ENCODE measurements at regions not wholly inside any gene's neighbourhood (a gene's known extent, or its start where the extent isn't known, plus 50 kb on each side); places are given as distances from the start of the nearest gene placed in this dataset.

GRCh38 chr4:18627447-18628005 is 606.0 kb upstream of the LCORL start:
- H3K27ac Mint-ChIP-seq: no peak overlapping the region

GRCh38 chr4:18626996-18627395 is 605.4 kb upstream of the LCORL start:
- Mint-ChIP-seq H3K9me3 (peaks cover 16% of the 10 kb centered on the region), H3K4me3 (no peak overlapping the region), H3K27ac (no peak overlapping the region), H3K27me3 (ENCODE audit: low read depth, poor library complexity) (no peaks in the 10 kb centered on the region), H3K4me1 (peaks cover 6% of the 10 kb centered on the region), H3K36me3 (ENCODE audit: low read depth) (no peaks in the 10 kb centered on the region)
- no peak for TF ChIP-seq CTCF (IDR thresholded peaks at IDR 0.05)
- DNase-seq: no peak

More at GRCh38 chr4:18627447-18628005, 606.0 kb upstream of the LCORL start:
- TF ChIP-seq CTCF (IDR thresholded peaks at IDR 0.05): no peak
- Mint-ChIP-seq H3K4me3 (no peak overlapping the region), H3K36me3 (ENCODE audit: low read depth) (no peaks in the 10 kb centered on the region), H3K27me3 (ENCODE audit: low read depth, poor library complexity) (no peaks in the 10 kb centered on the region), H3K4me1 (peaks cover 6% of the 10 kb centered on the region), H3K9me3 (peaks cover 16% of the 10 kb centered on the region)
- no peak for DNase-seq

- H3K4me1 Mint-ChIP-seq: peaks cover 6% of the 10 kb centered on the region
- no peak for DNase-seq
- no peak overlapping the region for H3K4me3 Mint-ChIP-seq
- no peak overlapping the region for H3K27ac Mint-ChIP-seq
- no peaks in the 10 kb centered on the region for H3K36me3 Mint-ChIP-seq (ENCODE audit: low read depth)
- H3K27me3 Mint-ChIP-seq (ENCODE audit: low read depth, poor library complexity): no peaks in the 10 kb centered on the region
- TF ChIP-seq CTCF (IDR thresholded peaks at IDR 0.05): no peak
- H3K9me3 Mint-ChIP-seq: peaks cover 12% of the 10 kb centered on the region
Measured at GRCh38 chr4:18626366-18626765, 604.8 kb upstream of the LCORL start.

GRCh38 chr4:18621186-18621585 is 599.6 kb upstream of the LCORL start:
- Mint-ChIP-seq H3K9me3 (no peaks in the 10 kb centered on the region), H3K27me3 (ENCODE audit: low read depth, poor library complexity) (no peaks in the 10 kb centered on the region), H3K4me1 (no peaks in the 10 kb centered on the region), H3K27ac (no peak overlapping the region), H3K4me3 (no peak overlapping the region), H3K36me3 (ENCODE audit: low read depth) (no peaks in the 10 kb centered on the region)
- no peak for DNase-seq
- TF ChIP-seq CTCF (IDR thresholded peaks at IDR 0.05): no peak

- H3K36me3 Mint-ChIP-seq (ENCODE audit: low read depth): no peaks in the 10 kb centered on the region
- H3K27me3 Mint-ChIP-seq (ENCODE audit: low read depth, poor library complexity): peaks cover 4% of the 10 kb centered on the region
- H3K4me3 Mint-ChIP-seq: no peak overlapping the region
- no peak for DNase-seq
- TF ChIP-seq CTCF (IDR thresholded peaks at IDR 0.05): no peak
- no peaks in the 10 kb centered on the region for H3K9me3 Mint-ChIP-seq
- no peaks in the 10 kb centered on the region for H3K4me1 Mint-ChIP-seq
- H3K27ac Mint-ChIP-seq: no peak overlapping the region
Measured at GRCh38 chr4:18616720-18617119, 595.2 kb upstream of the LCORL start.

GRCh38 chr4:18611026-18611425 is 589.5 kb upstream of the LCORL start:
- no peak for DNase-seq
- H3K27me3 Mint-ChIP-seq (ENCODE audit: low read depth, poor library complexity): peaks cover 14% of the 10 kb centered on the region
- H3K9me3 Mint-ChIP-seq: no peaks in the 10 kb centered on the region
- no peaks in the 10 kb centered on the region for H3K36me3 Mint-ChIP-seq (ENCODE audit: low read depth)
- no peak for TF ChIP-seq CTCF (IDR thresholded peaks at IDR 0.05)
- no peak overlapping the region for H3K4me3 Mint-ChIP-seq
- no peaks in the 10 kb centered on the region for H3K4me1 Mint-ChIP-seq
- no peak overlapping the region for H3K27ac Mint-ChIP-seq
